ENCODE measurements at regions not wholly inside any gene's neighbourhood (a gene's known extent, or its start where the extent isn't known, plus 50 kb on each side); places are given as distances from the start of the nearest gene placed in this dataset.

GRCh38 chr18:60099709-60100108, 199.9 kb downstream of the PMAIP1 start:
- TF ChIP-seq CTCF (IDR thresholded peaks at IDR 0.05; ENCODE audit: control insufficient read depth, extremely low read depth, insufficient read depth) = no peak
- no peak for DNase-seq (ENCODE audit: low read depth)
- H3K4me3 ChIP-seq (ENCODE audit: low read depth, low read length) = no peak overlapping the region

GRCh38 chr18:60096428-60096827, 196.6 kb downstream of the PMAIP1 start:
- no peak for DNase-seq (ENCODE audit: low read depth)
- no peak overlapping the region for H3K4me3 ChIP-seq (ENCODE audit: low read depth, low read length)
- TF ChIP-seq CTCF (IDR thresholded peaks at IDR 0.05; ENCODE audit: control insufficient read depth, extremely low read depth, insufficient read depth) = no peak

- no peak for DNase-seq (ENCODE audit: low read depth)
- no peak overlapping the region for H3K4me3 ChIP-seq (ENCODE audit: low read depth, low read length)
- TF ChIP-seq CTCF (IDR thresholded peaks at IDR 0.05; ENCODE audit: control insufficient read depth, extremely low read depth, insufficient read depth) = no peak
Observed at GRCh38 chr18:60092073-60092472, 192.3 kb downstream of the PMAIP1 start.

GRCh38 chr18:60090170-60090569, 190.4 kb downstream of the PMAIP1 start:
- TF ChIP-seq CTCF (IDR thresholded peaks at IDR 0.05; ENCODE audit: control insufficient read depth, extremely low read depth, insufficient read depth) = peak; percentile 32; the same call in 1 of the 2 replicates
- no peak overlapping the region for H3K4me3 ChIP-seq (ENCODE audit: low read depth, low read length)
- DNase-seq (ENCODE audit: low read depth) = no peak

GRCh38 chr18:60082790-60083189, 183.0 kb downstream of the PMAIP1 start:
- TF ChIP-seq CTCF (IDR thresholded peaks at IDR 0.05; ENCODE audit: control insufficient read depth, extremely low read depth, insufficient read depth) = no peak
- H3K4me3 ChIP-seq (ENCODE audit: low read depth, low read length) = no peak overlapping the region
- no peak for DNase-seq (ENCODE audit: low read depth)

- DNase-seq (ENCODE audit: low read depth) = no peak
- TF ChIP-seq CTCF (IDR thresholded peaks at IDR 0.05; ENCODE audit: control insufficient read depth, extremely low read depth, insufficient read depth) = no peak
- H3K4me3 ChIP-seq (ENCODE audit: low read depth, low read length) = no peak overlapping the region
Observed at GRCh38 chr18:60082282-60082681, 182.5 kb downstream of the PMAIP1 start.

GRCh38 chr18:60075477-60075876, 175.7 kb downstream of the PMAIP1 start:
- DNase-seq (ENCODE audit: low read depth) = no peak
- H3K4me3 ChIP-seq (ENCODE audit: low read depth, low read length) = no peak overlapping the region
- no peak for TF ChIP-seq CTCF (IDR thresholded peaks at IDR 0.05; ENCODE audit: control insufficient read depth, extremely low read depth, insufficient read depth)
